GM21447 (cell line): ENCODE measurements at regions not wholly inside any gene's neighbourhood (a gene's known extent, or its start where the extent isn't known, plus 50 kb on each side); places are given as distances from the start of the nearest gene placed in this dataset.

Experiments used
- ATAC-seq: cut with Tn5 transposase; IDR thresholded peaks from one replicate; pipeline ENCODE4 v1.9.1; 2021; ENCODE audit not compliant: unreplicated experiment

GRCh38 chr5:74382987-74383593 lies 257.4 kb downstream of the ENC1 start:
- no peak for ATAC-seq

DNA sequence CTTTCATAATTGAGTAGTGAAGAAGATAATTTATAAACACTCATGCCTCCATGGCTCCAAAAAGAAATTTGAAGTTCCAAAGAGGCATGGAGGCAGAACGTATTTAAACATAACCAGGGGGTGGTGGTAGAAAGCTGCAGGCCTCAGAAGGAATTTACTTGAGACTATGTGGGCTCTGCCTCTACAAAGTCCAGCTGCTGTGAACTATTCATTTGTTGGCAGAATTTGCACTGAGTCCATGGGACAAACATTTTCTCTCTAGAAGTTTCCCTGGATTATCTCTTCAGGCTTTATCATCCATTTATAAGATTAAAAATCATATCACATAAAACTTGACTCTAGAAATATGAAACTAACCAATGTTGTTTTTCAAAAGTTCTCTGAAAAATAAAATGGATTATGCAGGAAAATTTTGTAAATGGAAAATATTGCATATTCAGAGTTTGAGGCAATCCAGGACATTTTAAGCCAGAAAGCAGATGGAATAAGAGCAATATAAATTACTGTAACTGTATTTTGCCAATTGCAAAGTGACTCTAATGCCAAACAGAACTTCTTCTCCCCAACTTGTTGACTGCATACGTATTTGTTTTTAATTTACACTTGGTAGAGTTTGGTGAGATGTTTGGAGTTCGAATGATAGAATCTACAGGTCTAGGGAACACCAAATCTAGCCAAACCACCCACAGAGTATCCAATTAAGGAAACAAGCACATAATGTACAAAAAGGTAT lies 258.2 kb downstream of the ENC1 start:
- no peak for ATAC-seq

- ATAC-seq = no peak
These were observed 260.3 kb downstream of the ENC1 start for GRCh38 chr5:74380193-74380592.

GRCh38 chr5:74378464-74378863 lies 262.1 kb downstream of the ENC1 start:
- ATAC-seq = no peak

DNA sequence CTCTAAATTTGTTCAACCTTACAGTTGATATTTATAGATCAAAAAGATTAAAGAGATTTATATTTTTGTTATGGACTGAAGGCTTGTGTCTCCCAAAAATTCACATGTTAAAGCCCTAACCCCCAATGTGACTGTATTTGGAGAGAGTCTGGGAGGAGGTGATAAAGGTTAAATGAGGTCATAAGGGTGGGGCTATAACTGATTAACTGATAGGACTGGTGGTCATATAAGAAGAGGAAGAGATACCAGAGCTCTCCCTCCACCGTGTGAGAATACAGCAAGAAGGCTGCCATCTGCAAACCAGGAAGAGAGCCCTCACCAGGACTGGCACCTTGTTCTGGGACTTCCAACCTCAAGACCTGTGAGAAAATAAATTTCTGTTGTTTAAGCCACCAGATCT lies 264.3 kb downstream of the ENC1 start:
- ATAC-seq = no peak

- ATAC-seq = no peak
These were observed 265.3 kb downstream of the ENC1 start for GRCh38 chr5:74375271-74375670.

DNA sequence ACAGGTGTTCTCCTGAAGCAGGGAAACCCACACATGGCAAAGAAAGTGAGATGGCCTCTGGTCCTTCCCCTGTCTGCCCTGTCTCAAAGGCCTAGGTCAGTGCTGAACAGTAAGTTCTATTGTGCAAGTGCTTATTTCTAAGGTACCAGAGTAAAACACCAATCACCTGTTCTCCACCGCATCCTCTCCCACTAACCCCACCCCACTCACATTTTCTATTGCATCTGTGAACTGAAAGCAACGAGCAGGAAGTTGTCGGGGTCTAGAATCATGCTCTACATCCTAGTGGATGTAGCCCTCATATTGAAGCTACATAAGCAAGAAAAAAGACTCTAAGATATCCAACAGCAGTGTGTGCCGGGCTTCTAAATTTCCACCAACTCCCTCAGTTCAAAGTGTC lies 265.9 kb downstream of the ENC1 start:
- no peak for ATAC-seq

GRCh38 chr5:74373076-74373475 lies 267.5 kb downstream of the ENC1 start:
- ATAC-seq = no peak

- no peak for ATAC-seq
These were observed 267.9 kb downstream of the ENC1 start for GRCh38 chr5:74372502-74373064.

- ATAC-seq = no peak
These were observed 268.5 kb downstream of the ENC1 start for GRCh38 chr5:74372051-74372450.

DNA sequence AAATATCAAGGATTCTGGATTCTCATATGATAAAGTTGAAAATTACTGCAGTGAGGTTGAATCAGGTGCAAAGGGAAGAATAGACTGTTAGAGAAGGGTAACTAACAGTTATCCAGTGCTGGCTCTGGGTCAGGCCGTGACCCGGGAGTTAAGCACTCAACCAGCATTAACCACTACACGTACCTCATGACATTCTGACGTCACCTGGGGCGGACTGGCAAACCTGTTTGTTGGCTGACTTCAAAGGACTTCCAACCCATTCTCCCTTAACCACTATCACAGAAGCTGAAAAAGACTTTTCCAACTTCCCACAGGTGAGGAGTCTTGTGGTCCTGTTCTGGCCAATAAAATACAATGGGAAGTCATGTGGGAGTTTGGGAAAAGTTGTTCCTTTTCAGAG lies 268.9 kb downstream of the ENC1 start:
- no peak for ATAC-seq

DNA sequence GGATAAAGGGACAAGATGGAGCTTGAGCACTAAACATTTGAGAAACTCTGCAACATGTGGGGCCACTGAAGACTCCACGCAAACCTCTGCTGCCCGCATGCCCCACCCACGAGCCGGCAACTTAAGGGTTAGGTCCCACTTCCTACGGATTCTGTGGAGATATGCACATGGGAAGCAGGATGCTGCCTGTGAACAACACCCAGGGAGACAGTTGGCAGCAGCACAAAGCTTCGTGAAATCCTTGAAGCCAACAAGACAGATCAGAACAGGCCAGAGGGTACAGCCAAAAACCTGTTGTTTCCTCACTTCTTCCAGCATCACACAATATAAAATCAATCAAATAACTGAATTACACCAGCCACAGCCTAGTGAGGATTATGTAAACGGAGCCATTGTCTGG lies 270.4 kb downstream of the ENC1 start:
- no peak for ATAC-seq

- no peak for ATAC-seq
These were observed 271.4 kb downstream of the ENC1 start for GRCh38 chr5:74369173-74369572.

DNA sequence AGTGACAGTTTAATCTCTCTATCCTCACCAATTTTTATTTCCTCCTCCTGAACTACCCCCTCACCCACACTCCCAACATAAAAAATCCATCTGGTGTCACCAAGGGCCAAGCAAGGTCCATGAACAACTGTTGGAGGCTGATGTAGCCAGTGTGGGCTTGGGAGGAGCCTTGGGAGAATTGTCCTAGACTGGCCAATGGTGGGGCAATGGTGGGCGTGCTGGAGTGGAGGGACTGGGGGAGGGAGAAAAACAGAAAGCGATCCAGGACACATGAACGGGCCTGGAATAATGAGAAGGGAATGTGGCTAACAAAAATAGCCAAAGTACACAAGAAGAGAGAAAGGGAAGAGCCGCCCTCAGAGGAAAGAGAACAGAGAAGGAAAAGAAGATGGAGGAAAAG lies 272.6 kb downstream of the ENC1 start:
- no peak for ATAC-seq

- no peak for ATAC-seq
These were observed 273.2 kb downstream of the ENC1 start for GRCh38 chr5:74367241-74367733.

- no peak for ATAC-seq
These were observed 274.8 kb downstream of the ENC1 start for GRCh38 chr5:74365723-74366122.

DNA sequence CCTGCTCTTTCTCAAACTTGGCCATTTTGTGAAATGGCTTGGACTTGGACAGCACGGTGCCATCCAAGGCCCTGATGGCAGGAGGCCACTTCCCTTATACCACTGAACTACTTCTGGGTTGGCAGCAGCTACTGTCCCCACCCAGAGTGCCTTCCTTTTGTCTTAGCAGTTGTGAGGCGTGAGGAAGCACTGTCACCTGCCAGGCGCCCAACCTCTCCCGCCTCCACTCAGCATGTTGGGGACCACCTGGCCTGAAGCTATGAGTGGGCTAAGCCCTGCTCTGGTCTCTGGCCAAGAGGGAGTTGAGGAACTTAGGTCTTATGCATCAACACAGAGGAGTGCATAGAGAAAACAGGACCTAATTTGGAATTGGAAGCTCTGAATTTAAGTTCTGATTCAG lies 276.0 kb downstream of the ENC1 start:
- no peak for ATAC-seq

GRCh38 chr5:74363603-74364205 lies 276.8 kb downstream of the ENC1 start:
- no peak for ATAC-seq

DNA sequence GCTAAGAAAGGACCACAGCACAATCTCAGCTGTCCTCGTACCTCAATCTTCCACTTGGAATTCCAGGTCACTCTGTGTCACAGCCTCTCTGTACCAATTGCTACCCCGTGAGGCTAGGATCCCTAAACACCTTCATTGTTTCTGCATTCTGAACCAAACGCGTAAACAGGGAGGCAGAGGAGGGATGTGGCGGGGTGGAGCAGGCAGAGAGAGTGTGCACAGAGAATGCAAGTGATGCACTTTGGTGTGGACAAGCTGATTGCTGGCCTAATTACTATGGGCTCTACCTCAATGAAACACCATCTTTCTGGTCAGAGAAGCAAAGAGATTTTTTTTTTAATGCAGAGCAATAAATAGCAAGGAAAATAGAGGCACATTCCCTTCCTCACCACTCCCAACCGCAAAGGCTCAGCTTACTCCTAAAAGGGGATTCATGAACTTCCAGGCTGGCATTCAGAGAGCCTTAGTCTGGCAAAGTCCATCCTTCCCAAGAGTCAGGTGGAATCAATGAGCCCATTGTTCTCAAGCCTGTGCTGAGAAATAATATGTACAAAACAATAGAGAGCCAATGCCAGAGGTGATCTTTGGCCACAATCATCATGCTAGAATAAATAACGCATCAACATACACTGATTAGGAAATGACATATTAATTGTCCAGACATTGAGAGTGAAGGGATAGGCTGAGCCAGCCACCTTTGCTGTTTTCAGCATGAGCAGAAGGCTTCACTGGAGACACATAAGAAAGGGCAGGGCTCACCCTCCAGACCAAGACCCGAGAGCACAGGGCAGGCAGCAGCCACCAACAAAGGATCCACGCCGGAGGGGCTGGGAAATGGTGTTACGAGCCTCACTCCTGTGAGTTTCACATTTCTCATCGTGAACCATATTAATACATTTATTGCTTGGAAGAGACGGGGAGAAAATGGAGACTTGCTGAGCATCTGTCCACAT lies 278.8 kb downstream of the ENC1 start:
- no peak for ATAC-seq

- no peak for ATAC-seq
These were observed 279.9 kb downstream of the ENC1 start for GRCh38 chr5:74360535-74361210.
